Tibial nerve (tissue), 4 donors: ENCODE measurements at regions not wholly inside any gene's neighbourhood (a gene's known extent, or its start where the extent isn't known, plus 50 kb on each side); places are given as distances from the start of the nearest gene placed in this dataset.

Source experiments
- DNase-seq, 2 donors: peaks; one replicate each; pipeline ENCODE4 v3.0.0-alpha.2; 2019; ENCODE audit warnings: low spot score in 2 of 2
- H3K27ac ChIP-seq, 4 donors: fragments of 200-600 bp; sonication (generic) in 3 of 4; one replicate each; pipeline ENCODE4 v1.5.1; 2017 to 2019; ENCODE audit warnings: mild to moderate bottlenecking in 1 of 4
- H3K27me3 ChIP-seq, 2 donors: fragments of 200-600 bp; sonication (generic) in 1 of 2; one replicate each; pipeline versions ENCODE4 v1.5.1 to v1.6.0; 2017 to 2019
- H3K36me3 ChIP-seq, 3 donors: fragments of 200-600 bp; sonication (generic); one replicate each; pipeline ENCODE4 v1.5.1; 2018 to 2019
- H3K4me1 ChIP-seq, 4 donors: fragments of 200-600 bp; sonication (generic) in 3 of 4; one replicate each; pipeline ENCODE4 v1.5.1; 2017 to 2019
- H3K4me3 ChIP-seq, 4 donors: fragments of 200-600 bp; sonication (generic) in 3 of 4; one replicate each; pipeline ENCODE4 v1.5.1; 2017 to 2019; ENCODE audit warnings: mild to moderate bottlenecking in 1 of 4, moderate library complexity in 1 of 4
- H3K9me3 ChIP-seq, 4 donors: fragments of 200-600 bp; sonication (generic) in 3 of 4; one replicate each; pipeline ENCODE4 v1.5.1; 2017 to 2019
- EP300 ChIP-seq, 2 donors: sonication (generic); formaldehyde crosslinking; IDR thresholded peaks; one replicate each; pipeline ENCODE4 v1.6.1; 2017; ENCODE audit warnings: antibody characterized with exemption in 2 of 2, mild to moderate bottlenecking in 1 of 2
- POLR2A ChIP-seq, 2 donors: fragments of 450-650 bp; IDR thresholded peaks; one replicate each; pipeline ENCODE4 v1.6.1; 2017; ENCODE audit warnings: antibody characterized with exemption in 2 of 2, mild to moderate bottlenecking in 2 of 2, moderate library complexity in 2 of 2
- WGBS, 2 donors: methylation state at CpG; one replicate each; pipeline ENCODE4 v1.1.5; 2018; 5-methylcytosine and 5-hydroxymethylcytosine counted together
- TF ChIP-seq, protein P1 (sequence below), 5 experiments: fragments of 200-600 bp in 3 of 5; fragments of 450-650 bp in 2 of 5; sonication (generic) in 3 of 5; IDR thresholded peaks; one replicate each; pipeline ENCODE4 v1.5.1; 2016 to 2019; ENCODE audit warnings: antibody characterized with exemption in 5 of 5, mild to moderate bottlenecking in 3 of 5, moderate library complexity in 2 of 5

DNA sequence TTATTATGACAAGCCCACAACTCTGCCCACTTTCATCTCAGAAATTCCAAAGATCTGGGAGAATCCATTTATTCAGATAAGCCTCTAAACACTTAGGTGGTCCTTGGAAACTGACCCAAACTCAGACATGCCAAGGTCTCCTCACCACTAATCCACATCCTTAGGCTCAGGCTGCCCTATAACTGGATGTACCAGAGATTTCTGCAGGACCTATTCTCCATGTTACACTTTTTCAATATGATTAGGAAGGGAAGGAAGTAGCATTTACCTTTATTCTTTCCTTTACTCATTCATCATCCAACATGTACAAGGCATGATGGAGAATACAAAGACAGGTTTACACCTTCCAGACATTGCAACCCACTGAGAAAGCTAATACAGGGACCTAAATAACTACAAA is 145.9 kb upstream of the BMP4 start:
- no peaks in the 10 kb centered on the region for H3K27me3 ChIP-seq
- H3K4me3 ChIP-seq = no peak overlapping the region
- no peak overlapping the region for H3K27ac ChIP-seq
- no peaks in the 10 kb centered on the region for H3K9me3 ChIP-seq
- peaks cover 0 to 18% (median 4%) of the 10 kb centered on the region in 4 donors for H3K4me1 ChIP-seq
- H3K36me3 ChIP-seq = no peaks in the 10 kb centered on the region
- no peak for DNase-seq
- TF ChIP-seq EP300 (IDR thresholded peaks at IDR 0.05) (no peak), POLR2A (IDR thresholded peaks at IDR 0.05) (no peak)
- TF ChIP-seq, protein P1, sequence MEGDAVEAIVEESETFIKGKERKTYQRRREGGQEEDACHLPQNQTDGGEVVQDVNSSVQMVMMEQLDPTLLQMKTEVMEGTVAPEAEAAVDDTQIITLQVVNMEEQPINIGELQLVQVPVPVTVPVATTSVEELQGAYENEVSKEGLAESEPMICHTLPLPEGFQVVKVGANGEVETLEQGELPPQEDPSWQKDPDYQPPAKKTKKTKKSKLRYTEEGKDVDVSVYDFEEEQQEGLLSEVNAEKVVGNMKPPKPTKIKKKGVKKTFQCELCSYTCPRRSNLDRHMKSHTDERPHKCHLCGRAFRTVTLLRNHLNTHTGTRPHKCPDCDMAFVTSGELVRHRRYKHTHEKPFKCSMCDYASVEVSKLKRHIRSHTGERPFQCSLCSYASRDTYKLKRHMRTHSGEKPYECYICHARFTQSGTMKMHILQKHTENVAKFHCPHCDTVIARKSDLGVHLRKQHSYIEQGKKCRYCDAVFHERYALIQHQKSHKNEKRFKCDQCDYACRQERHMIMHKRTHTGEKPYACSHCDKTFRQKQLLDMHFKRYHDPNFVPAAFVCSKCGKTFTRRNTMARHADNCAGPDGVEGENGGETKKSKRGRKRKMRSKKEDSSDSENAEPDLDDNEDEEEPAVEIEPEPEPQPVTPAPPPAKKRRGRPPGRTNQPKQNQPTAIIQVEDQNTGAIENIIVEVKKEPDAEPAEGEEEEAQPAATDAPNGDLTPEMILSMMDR (IDR thresholded peaks at IDR 0.05) = no peak

DNA sequence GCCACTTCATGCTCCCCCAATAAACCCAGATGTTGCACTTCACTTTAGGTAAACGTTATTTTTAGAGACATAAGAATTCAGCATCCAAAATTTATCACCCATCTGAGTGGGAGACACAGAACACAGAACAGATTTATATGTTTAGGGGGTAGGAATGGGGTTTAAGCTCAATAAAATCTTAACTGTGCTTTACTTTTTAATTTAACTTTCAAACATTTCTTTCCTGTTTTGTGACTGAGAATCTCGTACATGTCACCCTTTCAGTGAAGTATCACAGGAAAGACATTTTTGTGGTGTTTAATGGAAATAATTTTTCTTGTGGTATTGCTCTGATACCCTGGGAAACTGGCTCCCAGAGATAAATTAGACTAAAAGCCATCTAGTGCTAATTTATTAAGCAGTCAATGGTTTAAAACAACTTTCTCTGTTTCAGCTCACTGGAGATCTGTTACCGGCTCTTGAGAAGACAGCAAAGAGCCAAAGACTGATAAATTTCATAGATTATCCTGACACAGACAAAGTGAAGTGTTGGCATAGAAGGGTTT is 148.0 kb upstream of the BMP4 start:
- peak overlapping the region in 1 of 4 donors; percentile 30 for H3K27ac ChIP-seq
- WGBS, 2 donors = 69 to 81% methylated on average over 3 of the region's 3 CpGs
- no peaks in the 10 kb centered on the region for H3K36me3 ChIP-seq
- DNase-seq = no peak
- no peaks in the 10 kb centered on the region for H3K27me3 ChIP-seq
- no peak overlapping the region for H3K4me3 ChIP-seq
- no peak for TF ChIP-seq EP300 (IDR thresholded peaks at IDR 0.05)
- no peak for TF ChIP-seq POLR2A (IDR thresholded peaks at IDR 0.05)
- TF ChIP-seq, protein P1 (IDR thresholded peaks at IDR 0.05) = no peak
- peaks cover 0 to 25% (median 5%) of the 10 kb centered on the region in 4 donors for H3K4me1 ChIP-seq
- H3K9me3 ChIP-seq = no peaks in the 10 kb centered on the region

DNA sequence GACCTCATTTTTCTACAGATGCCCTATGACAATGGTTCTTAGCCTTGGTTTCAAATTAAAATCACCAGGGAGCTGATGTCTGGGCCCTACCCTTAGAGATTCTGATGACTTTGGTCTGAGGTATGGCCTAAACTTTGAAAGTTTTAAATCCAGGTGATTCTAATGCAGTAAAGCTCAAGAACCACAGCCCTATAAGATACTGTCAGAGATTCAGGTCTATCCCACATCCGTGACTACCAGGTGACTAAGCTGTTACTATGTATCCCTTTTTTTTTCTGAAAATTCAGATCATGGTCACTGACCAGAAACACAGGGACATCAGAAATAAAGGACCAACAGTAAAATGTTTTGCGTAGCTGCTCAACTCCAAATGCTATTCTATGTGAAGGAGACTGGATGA is 148.8 kb upstream of the BMP4 start:
- Histone ChIP-seq H3K36me3 (no peaks in the 10 kb centered on the region), H3K27ac (peak overlapping the region in 1 of 4 donors; percentile 67), H3K9me3 (no peaks in the 10 kb centered on the region), H3K4me1 (peaks cover 0 to 25% (median 5%) of the 10 kb centered on the region in 4 donors), H3K27me3 (no peaks in the 10 kb centered on the region), H3K4me3 (no peak overlapping the region)
- WGBS, 2 donors = 95 to 100% methylated on average over 2 of the region's 2 CpGs
- DNase-seq = no peak
- TF ChIP-seq, protein P1 (IDR thresholded peaks at IDR 0.05) = no peak

DNA sequence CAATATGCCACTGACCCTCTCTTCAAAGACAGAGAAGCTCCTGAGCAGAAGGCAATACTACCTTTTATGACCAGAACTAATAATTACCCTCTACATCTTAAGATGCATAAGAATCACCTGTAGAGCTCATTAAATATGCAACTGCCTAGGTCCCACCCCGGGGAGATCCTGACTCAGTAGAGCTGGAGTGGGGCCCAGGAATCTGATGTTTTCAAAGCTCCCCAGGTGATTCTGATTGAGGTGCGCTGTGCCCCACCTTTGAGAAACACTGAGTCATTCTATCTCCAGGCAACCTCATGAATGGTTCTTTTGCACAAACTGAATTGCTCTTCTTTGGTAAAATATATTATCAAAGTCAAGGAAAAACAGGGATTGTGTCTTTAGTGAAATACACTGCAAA is 149.3 kb upstream of the BMP4 start:
- Histone ChIP-seq H3K4me3 (no peak overlapping the region), H3K9me3 (no peaks in the 10 kb centered on the region), H3K36me3 (no peaks in the 10 kb centered on the region), H3K4me1 (peaks cover 0 to 25% (median 5%) of the 10 kb centered on the region in 4 donors), H3K27me3 (no peaks in the 10 kb centered on the region), H3K27ac (peak overlapping the region in 1 of 4 donors; percentile 67)
- 85 to 88% methylated on average over 2 of the region's 2 CpGs for WGBS, 2 donors
- TF ChIP-seq, protein P1 (IDR thresholded peaks at IDR 0.05) = no peak
- TF ChIP-seq POLR2A (IDR thresholded peaks at IDR 0.05) (no peak), EP300 (IDR thresholded peaks at IDR 0.05) (no peak)
- no peak for DNase-seq

DNA sequence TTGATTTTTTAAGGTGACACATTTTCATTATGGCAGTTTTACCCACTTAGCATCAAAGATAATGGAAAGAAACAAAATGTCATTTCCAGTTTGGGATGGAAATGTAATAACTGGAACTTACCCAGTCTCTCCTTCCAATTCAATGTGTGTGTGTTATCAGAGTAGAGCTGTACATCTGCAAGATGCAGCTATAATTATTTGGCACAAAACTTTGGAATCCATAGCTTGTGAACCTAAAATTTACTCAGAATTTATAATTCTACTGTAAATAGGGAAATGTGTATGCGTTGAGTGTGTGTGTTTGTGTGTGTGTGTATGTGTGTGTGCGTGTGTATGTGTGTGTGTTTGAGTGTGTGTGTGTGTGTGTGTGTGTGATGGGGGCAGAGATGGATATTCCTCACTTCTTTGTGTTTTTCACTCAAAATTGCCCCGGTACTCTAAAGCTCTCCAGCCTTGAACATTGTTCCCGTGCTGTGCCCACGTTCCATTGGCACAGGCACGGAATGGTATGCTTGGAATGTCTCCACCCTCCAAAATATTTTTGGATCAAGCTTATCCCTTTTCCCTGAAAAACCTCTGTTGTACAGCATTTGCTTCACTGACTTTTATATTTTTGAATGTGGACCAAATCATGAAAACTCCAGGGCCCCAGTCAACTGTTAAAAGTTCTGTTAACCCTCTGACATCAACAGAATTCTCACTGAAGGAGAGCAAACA is 150.2 kb upstream of the BMP4 start:
- H3K27me3 ChIP-seq = no peaks in the 10 kb centered on the region
- H3K36me3 ChIP-seq = no peaks in the 10 kb centered on the region
- no peaks in the 10 kb centered on the region for H3K9me3 ChIP-seq
- H3K27ac ChIP-seq = peak overlapping the region in 2 of 4 donors; percentile 53 to 67
- TF ChIP-seq POLR2A (IDR thresholded peaks at IDR 0.05) (no peak), EP300 (IDR thresholded peaks at IDR 0.05) (no peak)
- TF ChIP-seq, protein P1 (IDR thresholded peaks at IDR 0.05) = no peak
- WGBS, 2 donors = 23 to 27% methylated on average over 6 of the region's 6 CpGs
- H3K4me3 ChIP-seq = no peak overlapping the region
- peaks cover 0 to 25% (median 5%) of the 10 kb centered on the region in 4 donors for H3K4me1 ChIP-seq
- DNase-seq = no peak
